ENCODE measurements at regions not wholly inside any gene's neighbourhood (a gene's known extent, or its start where the extent isn't known, plus 50 kb on each side); places are given as distances from the start of the nearest gene placed in this dataset.

- H3K27ac ChIP-seq (ENCODE audit: insufficient read depth, low read depth, low read length) = no peak overlapping the region
- no peak overlapping the region for H3K4me3 ChIP-seq (replicated peaks in 1 of 3; ENCODE audit: insufficient read depth in 1 of 3, low read depth in 1 of 3, low read length in 3 of 3)
- BruUV-seq (replicated peaks) = no TSS peak
- FAIRE-seq (no peak), DNase-seq (ENCODE audit: low read depth, low spot score) (no peak)
- no peak overlapping the region for H2AFZ ChIP-seq (ENCODE audit: low read depth, low read length)
- CTCF ChIA-PET = no interaction called here
- no peaks in the 10 kb centered on the region for H3K9me3 ChIP-seq (replicated peaks; ENCODE audit: control insufficient read depth, insufficient read depth, low read length)
- POLR2A ChIA-PET = no interaction called here
- no peaks in the 10 kb centered on the region for H3K4me1 ChIP-seq (ENCODE audit: control insufficient read depth, extremely low read depth, insufficient read depth, low read length)
- no peaks in the 10 kb centered on the region for H3K9me1 ChIP-seq (replicated peaks; ENCODE audit: control insufficient read depth, extremely low read depth, insufficient read depth, low read length)
- no peaks in the 10 kb centered on the region for H3K27me3 ChIP-seq (ENCODE audit: control insufficient read depth in 2 of 2, insufficient read depth in 2 of 2, low read length in 2 of 2)
- no peak overlapping the region for H3K4me2 ChIP-seq (ENCODE audit: insufficient read depth, low read length)
- H3K79me2 ChIP-seq (ENCODE audit: control insufficient read depth, insufficient read depth, low read length) = no peaks in the 10 kb centered on the region
- no peak for TF ChIP-seq MYC (IDR thresholded peaks at IDR 0.05; ENCODE audit: low read depth, low read length)
- TF ChIP-seq EZH2 (IDR thresholded peaks at IDR 0.05; ENCODE audit: borderline replicate concordance, low read depth, low read length, severe bottlenecking) = no peak
- no peak for TF ChIP-seq FOS (IDR thresholded peaks at IDR 0.05; ENCODE audit: borderline replicate concordance, insufficient read depth, low read length)
- no peak for TF ChIP-seq GATA2 (IDR thresholded peaks at IDR 0.05; ENCODE audit: insufficient read depth, insufficient read length, low read depth, low read length)
- no peak for TF ChIP-seq MAX (IDR thresholded peaks at IDR 0.05; ENCODE audit: insufficient read depth, insufficient read length)
- no peak for TF ChIP-seq CTCF (IDR thresholded peaks at IDR 0.05; ENCODE audit: extremely low read depth in 1 of 2, insufficient read depth in 1 of 2, low read depth in 1 of 2, low read length in 2 of 2)
- TF ChIP-seq JUN (IDR thresholded peaks at IDR 0.05; ENCODE audit: borderline replicate concordance, insufficient read depth, insufficient read length, low read depth) = no peak
- TF ChIP-seq POLR2A (IDR thresholded peaks at IDR 0.05; ENCODE audit: low read depth, low read length) = no peak
- no peak for TF ChIP-seq POLR2AphosphoS5 (IDR thresholded peaks at IDR 0.05; ENCODE audit: insufficient read depth, low read depth, low read length)
- H3K9ac ChIP-seq (replicated peaks; ENCODE audit: extremely low read depth, insufficient read depth, low read length) = no peak overlapping the region
- dilution Hi-C loops (cut with MboI; ENCODE audit: extremely low pct_ligation_motif_present, low sequenced_read_pairs) (no loop called here), intact Hi-C loops (cut with micrococcal nuclease) (no loop called here)
- no peaks in the 10 kb centered on the region for H4K20me1 ChIP-seq (replicated peaks; ENCODE audit: control insufficient read depth, extremely low read depth, insufficient read depth, low read length)
- H3K36me3 ChIP-seq (ENCODE audit: control insufficient read depth in 2 of 2, extremely low read depth in 1 of 2, insufficient read depth in 2 of 2, low read length in 2 of 2) = no peaks in the 10 kb centered on the region
Observed at GRCh38 chr2:13040043-13040442, 323.3 kb downstream of the TRIB2 start.

All from endothelial cell of umbilical vein (primary cell).